Activated T-cell treated with anti-CD3 and anti-CD28 coated beads, Interleukin-2, amount 50 U/mL, for 1 hour (primary cell): ENCODE measurements at regions not wholly inside any gene's neighbourhood (a gene's known extent, or its start where the extent isn't known, plus 50 kb on each side); places are given as distances from the start of the nearest gene placed in this dataset.

Experiments
- DNase-seq: peaks from one replicate; pipeline ENCODE4 v3.0.0-alpha.2; 2020

DNA sequence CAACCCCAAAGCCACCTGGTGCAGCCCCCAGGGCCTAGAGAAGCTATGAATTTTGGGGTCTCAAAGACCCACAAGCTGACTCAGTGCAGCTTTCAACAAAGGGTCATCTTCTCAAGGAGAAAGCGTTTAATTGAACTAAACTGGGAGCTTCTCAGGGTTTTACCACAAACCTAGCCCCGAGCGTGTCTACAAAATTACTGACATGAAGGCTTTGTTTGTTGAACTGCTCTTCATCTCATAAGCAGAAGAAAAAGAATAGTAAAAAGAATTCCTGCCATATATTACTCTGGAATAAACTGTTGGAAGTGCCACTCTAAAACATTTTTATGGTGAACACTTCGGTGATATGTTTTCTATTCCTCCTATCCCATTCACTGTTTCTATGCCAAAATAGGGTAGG is 50.8 kb upstream of the INCENP start:
- DNase-seq, result no peak

DNA sequence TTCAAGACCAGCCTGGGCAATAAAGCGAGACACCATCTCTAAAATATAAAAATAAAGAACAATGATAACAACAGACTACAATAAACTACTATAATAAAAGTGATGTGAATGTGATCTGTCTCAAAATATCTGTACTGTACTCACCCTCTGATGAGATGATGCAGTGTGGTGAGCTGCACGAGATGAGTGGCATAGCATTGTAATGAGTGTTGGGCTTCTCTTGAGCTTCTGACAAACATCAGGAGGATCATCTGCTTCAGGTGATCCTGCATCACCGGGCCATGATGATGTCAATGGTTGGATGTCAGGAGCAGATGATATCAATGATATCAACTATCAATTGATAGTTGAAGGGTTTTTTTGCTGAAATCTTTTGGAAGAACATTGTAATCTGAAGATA is 52.4 kb upstream of the INCENP start:
- no peak for DNase-seq

DNA sequence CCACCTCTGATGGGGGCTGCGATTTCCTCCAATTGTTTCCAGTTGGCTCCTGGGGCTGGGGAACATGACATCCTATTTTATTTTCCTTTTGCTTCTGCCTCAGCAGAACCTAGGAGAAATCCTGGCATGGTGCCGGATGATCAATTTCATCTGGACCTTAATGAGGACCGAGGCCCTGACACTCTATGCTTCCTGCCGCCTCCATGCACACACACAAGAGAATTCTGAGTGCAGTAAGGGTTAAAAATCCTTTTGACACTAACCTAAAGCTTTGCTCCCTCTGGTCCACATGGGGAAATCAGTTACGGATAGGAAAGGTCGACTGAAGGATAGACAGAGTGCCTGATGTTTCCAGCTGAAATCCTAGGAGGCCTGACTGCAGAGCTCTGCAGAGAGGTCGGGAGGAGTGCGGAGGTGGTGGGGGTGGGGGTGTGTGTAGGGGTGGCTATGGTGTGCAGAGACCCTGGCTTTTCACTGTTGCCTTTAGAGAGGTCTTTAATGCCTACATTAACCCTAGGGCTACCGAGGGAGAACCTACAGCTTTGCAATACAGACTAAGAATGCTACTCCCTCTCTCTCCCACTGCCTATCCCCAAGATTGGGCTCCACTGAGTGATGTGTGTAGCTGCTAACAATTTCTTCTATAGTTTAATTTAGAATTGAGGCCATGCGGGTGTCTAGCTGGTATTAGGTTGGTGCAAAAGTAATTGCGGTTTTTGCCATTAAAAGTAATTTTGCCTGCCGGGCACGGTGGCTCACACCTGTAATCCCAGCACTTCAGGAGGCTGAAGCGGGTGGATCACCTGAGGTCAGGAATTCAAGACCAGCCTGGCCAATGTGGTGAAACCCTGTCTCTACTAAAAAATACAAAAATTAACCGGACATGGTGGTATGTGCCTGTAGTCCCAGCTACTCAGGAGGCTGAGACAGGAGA is 53.6 kb upstream of the INCENP start:
- no peak for DNase-seq

DNA sequence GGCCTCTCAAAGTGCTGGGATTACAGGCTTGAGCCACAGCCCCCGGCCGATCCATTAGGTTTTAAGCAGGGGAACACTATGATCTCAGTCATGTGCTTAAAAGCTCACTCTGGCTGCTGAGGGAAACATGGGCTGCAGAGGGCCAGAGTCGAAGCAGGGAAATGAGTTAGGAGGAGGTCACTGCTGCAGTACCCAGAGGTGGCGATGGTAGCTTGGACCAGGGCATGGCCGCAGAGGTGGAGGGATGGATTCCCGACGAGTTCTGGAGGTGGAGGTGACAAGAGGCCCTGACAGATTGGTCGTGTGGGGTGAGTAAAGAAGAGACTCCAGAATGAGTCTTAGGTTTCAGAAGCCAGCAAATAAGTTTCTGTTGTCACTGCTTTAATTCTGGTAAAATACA is 54.4 kb upstream of the INCENP start:
- no peak for DNase-seq

DNA sequence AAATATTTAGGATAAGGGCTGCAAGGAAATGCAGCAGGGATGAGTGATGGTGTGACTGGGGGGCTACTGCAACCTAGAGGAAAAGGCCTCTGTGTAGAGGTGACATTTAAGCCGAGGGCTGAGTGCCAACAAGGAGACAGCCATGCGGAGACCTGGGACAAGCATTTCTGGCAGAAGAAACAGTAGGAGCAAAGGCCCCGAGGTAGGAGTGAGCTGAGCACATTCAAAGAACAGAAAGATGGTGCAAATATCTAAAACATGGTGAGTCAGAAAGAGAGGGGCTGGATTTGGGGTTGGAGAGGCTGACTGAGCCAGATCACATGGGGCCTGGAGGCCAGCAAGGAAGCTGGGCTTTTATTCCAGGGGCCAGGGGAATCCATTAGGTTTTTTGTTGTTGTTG is 55.1 kb upstream of the INCENP start:
- DNase-seq, result no peak

DNA sequence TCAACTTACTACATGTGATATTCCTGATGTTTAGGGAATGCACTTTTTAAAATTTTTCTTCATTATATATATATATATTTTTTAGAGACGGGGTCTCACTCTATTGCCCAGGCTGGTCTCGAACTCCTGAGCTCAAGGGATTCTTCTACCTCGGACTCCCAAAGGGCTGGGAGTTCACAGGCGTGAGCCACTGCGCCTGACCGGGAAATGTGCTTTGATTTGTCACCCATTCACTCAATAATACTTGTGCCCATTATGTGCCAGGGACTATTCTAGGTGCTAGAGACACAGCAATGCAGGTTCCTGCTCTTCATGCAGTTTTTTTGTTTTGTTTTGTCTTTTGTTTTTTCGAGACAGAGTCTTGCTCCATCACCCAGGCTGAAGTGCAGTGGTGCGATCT is 56.1 kb upstream of the INCENP start:
- no peak for DNase-seq

DNA sequence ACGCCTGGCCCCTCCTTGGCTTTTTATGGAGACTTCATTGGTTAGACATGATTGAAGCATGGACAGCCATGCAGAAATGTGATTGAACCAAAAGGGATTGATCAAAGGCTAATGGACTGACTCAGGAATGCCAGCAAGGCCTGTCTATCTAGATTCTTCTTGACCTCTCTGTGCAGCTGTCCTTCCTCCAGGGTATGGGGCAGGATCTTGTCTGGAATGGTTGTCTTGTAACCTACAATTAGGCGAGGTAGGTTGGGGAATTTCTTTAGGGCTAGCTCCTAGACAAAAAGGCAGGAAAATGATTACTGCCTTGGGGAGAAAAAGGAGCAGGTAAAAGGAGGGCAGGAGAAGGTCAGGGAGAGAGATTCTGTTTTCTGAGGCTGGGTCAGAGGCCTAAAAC is 59.6 kb upstream of the INCENP start:
- DNase-seq, result no peak

DNA sequence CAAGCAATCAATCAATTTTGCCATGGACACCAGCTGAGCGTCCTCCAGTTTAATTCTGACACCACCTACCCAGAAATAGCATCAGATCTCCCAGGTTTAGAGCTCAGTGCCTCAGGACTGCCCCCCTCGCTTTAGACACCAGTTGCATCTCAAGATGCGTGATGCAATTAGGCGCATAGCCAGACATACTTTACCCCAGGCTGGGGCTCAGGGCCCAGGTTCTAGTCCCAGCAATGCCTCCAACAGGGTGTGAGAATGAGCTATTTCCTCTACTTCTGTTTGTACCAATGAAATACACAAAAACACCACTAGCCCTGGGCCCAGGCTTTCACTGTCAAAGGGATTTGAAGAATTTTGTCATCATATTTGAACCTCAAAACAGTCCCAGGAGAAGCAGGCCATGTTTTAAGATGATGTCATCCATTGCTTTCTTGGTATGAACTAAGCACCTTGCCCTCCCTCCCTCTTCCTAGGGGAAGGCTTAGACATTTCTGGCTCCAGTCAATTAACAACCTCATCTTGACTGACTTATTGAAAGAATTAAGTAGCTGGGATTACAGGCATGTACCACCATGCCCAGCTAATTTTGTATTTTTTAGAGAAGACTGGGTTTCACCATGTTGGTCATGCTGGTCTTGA is 61.5 kb upstream of the INCENP start:
- DNase-seq, result no peak

DNA sequence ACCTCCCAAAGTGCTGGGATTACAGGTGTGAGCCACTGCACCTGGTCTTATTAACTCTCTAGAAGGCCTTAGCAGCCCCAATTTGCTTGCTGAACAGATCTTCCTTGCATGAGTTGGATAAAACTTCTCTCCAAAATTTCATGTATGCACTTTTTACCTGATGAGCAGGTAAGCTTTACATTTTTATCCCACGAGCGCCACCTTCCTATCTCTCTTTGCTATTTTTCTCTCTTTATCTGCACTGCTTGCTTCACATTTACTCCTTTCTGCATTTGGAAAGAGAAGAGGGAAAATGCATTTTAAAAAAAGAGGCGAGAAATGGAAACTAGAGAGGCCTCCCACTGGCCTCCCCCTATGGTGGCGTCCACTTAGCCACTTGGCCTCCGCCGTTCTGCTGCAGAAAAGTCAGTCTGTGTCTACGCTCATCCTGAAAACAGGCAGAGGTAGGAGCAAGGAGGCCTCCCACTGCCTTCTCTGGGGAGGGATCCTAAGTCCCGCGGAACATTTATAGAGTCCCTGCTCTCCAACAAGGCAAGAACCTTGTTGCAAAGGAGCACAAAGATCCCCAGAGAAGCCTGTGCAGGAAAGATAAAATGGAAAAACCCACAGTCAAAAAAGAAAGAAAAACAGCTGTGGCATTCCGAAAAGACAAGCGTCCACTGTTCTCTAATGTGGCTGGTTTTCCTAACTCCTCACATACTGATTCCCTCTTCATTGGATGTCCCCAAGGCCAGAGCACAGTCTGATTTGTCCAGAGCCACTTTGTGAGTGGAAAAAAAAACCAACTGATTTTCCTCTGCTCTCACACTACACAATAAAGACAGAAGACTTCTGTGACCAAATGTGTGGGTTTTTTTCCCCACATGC is 62.2 kb upstream of the INCENP start:
- no peak for DNase-seq

DNA sequence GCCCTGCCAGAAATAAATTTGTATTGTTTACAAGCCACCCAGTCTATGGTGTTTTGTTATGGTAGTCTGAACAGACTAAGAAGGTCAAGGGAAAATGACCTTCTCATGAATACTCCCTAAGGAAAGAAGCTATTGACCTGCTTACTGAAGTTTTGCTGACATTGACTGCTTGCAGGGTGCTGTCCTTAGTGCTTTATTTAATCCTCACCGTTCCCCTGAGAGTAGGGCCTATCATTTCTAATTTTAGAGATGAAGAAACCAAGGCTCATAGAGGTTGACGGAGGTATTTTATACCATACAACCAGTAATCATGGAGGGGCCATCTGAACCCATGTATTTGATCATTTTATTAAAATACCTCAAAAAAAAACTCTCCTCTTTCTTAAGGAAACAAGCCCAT is 66.7 kb upstream of the INCENP start:
- DNase-seq, result no peak

DNA sequence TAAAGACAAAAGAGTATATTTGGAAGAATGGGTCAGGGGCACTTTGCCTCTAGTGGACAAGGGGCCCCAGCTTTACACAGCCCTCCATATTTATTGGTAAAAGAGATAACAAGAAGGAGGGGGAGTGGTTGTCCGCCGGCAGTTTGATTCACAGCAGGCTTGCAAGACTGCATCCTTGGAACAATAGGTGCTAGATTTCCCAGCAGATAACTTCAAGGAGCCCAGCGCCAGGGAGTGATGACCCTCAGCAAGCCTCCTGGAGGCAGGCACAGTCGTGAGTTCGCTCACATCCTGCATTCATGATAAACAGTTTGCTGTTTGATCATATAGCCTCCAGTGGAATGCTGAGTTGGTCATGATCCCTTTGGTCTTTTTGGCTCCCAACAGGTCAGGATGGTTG is 67.8 kb upstream of the INCENP start:
- DNase-seq, result no peak

DNA sequence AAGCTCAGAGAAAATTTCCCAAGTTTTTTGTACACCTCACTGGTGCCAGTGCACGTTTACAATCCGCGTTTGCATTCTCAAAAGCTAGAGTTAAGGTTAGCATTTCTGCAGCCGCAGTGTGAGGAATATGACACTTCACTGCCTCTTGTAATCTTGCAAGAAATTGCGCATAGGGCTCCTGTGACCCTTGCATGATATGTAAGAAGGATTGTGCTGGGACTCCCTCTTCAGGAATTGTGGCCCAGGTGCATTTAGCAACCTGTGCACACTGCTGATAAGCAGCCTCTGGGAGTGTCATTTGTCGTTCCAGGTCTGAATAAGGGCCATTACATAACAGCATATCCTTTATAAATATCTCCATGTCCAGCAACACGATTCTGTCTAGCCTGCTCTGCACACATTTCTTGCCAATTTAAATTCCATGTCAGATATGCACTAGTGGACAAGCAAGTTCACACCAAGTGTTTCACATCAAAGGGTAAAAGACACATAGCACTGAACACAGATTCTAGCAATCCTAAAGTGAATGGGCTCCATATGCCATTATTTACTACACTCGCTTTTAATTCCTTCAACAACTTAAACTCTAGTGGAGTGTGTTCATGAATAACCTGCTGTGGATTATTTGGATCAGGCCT is 69.2 kb upstream of the INCENP start:
- DNase-seq, result no peak

DNA sequence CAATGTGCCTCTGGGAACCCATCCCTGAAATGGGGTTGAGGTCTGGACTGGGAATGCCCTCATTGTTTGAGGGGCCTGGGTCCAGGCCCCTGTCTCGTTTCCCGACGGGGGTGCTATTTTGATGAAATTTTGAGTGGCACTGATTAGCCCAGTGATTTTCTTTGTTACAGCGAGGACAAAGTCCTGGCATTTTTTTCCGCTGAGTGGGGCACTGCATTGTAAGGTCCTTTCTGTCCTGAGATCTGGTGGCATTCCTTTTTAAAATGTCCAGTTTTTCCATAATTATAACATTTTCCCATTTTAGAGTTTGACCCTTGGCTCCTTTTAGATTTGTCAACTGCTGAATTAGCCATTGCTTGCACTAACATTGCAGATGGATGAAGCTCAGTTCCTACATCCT is 69.7 kb upstream of the INCENP start:
- no peak for DNase-seq

DNA sequence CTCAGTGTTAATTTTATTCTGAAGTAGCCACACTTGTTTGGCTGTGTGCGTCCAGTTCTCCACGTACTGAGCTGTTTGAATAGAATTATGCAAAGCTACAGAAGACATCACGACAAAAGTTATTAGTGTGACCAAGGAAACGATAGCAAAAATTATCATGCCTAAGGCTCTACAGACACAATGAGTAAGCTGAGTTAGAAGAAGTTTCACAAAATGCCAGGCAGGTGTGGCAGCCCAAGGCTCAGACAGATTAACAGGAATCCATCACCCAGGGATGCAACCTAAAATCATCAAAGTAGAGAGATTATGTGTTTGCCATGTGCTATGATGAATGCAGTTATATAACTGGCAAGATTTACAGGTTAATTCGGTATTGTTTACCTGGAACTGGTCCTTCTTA is 73.1 kb upstream of the INCENP start:
- DNase-seq, result no peak

DNA sequence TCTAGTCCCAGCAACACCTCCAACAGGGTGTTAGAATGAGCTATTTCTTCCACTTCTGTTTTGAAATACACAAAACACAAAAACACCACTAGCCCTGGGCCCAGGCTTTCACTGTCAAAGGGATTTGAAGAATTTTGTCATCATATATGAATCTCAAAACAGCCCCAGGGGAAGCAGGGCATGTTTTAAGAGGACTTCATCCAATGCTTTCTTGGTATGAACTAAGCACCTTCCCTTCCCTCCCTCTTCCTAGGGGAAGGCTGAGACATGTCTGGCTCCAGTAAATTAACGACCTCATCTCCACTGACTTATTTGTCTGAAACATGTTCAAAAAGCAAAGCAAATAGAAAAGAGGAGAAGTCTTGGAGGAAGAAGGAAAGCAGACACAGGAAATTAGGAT is 75.7 kb upstream of the INCENP start:
- DNase-seq, result no peak

DNA sequence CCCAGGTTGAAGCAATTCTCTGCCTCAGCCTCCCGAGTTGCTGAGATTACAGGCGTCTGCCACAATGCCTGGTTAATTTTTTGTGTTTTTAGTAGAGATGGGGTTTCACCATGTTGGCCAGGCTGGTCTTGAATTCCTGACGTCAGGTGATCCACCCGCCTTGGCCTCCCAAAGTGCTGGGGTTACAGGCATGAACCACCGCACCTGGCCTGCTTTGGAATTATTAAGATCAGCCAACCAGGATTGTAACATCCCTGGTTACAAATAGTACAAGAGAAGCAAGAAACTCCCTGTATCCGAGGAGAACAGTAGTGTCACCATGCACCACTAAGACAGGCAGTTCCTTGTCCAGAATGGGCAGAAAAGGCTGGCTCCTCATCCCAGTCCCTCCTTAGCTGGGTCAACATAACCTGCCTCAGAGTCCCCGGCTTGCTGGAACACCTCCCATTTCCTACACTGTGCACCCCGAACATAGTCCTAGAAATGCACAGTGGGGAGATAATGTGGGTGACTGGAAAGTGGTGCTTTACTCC is 77.2 kb upstream of the INCENP start:
- no peak for DNase-seq

DNA sequence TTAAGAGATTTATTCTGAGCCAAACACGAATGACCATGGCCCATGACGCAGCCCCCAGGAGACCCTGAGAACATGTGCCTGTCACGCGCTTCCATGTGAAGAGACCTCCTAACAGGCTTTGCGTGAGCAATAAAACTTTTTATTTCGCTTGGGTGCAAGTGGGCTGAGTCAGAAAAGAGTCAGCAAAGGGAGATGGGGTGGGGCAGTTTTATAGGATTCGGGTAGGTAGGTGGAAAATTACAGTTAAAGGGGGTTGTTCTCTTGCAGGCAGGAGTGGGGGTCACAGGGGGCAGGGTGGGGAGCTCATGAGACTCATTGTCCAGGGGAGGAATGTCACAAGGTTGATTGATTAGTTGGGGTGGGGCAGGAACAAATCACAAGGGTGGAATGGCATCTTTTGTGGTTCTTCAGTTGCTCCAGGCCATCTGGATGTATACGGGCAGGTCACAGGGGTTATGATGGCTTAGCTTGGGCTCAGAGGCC is 77.2 kb upstream of the FTH1 start:
- no peak for DNase-seq

DNA sequence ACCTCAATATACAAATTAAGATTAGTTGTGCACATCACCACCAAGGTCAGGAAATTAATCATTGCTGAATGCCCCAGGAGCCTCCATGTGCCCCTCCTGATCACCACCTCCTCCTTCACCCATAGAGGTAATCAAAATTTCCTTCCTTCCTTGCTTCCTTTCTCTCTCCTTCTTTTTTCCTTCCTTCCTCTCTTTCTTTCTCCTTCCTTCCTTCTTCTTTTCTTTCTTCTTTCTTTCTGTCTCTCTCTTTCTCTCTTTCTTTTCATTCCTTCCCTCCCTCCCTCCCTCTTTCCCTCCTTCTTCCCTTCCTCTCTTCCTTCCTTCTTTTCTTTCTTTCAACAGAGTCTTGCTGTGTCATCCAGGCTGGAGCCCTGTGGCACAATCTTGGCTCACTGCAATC is 67.9 kb upstream of the FTH1 start:
- no peak for DNase-seq

DNA sequence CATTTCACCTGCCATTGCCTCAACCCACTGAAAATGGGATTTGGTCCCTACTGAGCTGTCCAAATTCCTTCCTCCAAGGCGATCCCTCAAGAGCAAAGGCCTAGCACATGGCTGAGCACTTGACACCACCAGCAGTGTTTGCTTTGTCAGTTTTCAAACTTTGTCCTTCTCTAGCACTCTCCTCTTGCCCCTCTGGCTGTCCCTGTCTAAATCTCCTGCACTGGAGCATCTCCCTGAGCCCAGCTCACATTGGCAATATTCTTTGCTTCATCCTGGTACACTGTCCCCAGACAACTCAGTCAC is 66.6 kb upstream of the FTH1 start:
- DNase-seq, result no peak

DNA sequence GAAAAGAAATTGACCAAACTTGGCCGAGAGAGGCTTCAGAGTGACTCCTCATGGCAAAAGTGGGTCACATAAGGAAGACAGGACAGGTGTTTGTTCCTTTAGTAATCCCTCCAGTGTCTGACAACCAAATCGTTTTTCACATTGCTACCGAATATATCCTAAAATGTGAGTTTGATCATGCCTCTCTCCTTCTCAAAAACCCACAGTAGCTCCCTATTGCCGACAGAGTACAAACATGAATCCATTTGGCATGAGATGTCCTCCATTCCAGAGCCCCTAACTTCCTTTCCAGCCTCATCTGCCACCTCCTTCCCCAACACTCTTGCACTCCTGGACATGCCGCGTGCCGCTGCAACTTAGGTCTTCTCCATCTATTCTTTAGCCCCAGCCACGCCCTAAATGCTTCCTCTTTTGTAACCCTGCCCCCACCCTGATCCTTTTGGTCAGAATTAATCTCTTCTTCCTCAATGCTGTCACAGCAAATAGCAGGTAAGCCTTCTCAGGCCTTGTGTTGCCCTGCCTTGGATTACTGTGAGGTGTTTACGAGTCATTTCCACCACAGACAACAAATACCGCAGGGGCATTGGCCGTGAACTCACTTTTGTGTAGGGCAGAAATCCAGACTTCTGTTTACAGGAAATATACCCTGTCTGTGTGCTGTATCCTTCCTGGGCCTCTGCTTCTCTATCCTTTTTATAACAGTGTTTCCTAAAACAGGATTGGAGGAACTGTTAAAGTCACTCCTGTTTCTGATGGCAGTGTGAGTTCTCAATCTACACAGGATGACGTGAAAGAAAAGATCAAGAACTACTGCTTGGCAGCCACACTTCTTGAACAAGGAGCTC is 66.0 kb upstream of the FTH1 start:
- no peak for DNase-seq

DNA sequence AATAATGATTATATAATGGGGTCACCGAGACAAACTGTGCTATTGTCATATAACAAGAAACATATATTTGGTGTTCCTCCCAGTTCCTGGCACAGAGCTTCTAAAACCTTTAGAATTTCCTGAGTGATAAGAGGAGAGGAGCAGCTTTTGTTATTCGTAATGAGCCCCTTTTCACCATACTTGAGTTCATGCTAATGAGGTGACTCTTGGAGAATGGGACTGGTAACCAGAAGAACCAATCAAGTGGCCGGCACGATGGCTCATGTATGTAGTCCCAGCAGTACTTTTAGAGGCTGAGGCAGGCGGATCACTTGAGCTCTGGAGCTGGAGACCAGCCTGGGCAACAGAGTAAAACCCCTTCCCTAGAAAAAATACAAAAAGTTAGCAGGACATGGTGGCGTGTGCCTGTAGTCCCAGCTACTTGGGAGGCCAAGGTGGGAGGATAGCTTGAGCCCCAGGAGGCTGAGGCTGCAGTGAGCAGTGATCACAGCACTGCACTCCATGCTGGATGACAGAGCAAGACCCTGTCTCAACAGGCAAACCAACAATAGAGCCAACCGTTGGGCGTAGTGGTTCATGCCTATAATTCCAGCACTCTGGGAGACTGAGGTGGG is 62.7 kb upstream of the FTH1 start:
- DNase-seq, result no peak
